ENCODE measurements at regions not wholly inside any gene's neighbourhood (a gene's known extent, or its start where the extent isn't known, plus 50 kb on each side); places are given as distances from the start of the nearest gene placed in this dataset.

DNA sequence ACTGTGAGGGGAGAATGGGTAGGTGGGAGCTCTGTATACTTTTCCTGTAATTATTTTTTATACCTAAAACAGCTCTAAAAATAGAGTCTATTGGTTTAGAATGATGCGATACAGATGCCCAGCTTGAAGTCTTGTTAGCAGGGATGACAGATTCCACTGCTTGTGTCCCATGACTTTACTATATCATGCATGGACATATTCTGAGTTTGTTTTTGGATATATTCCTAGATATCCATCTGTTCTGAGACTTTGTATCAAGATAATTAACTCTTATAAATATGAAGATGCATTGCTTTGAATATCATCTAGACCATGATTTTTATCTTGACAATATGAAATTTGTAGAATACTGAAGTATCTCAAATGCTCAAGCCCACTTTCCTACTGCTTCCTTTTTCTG lies 1058.1 kb downstream of the RAPGEF2 start:
- WGBS (ENCODE audit: insufficient coverage, low lambda C conversion rate), result no CpG with 5 or more reads among the region's 1 CpG
- no peak for DNase-seq
- H3K4me1 ChIP-seq (ENCODE audit: control insufficient read depth, insufficient read depth, low read length), result no peaks in the 10 kb centered on the region
- no peaks in the 10 kb centered on the region for H3K27me3 ChIP-seq (ENCODE audit: control insufficient read depth, insufficient read depth, low read length)
- H3K4me3 ChIP-seq (ENCODE audit: low read length), result no peak overlapping the region
- H3K27ac ChIP-seq (ENCODE audit: low read length), result no peak overlapping the region
- no peaks in the 10 kb centered on the region for H3K36me3 ChIP-seq (ENCODE audit: control insufficient read depth, insufficient read depth, low read length)
- peaks cover 8% of the 10 kb centered on the region for H3K9me3 ChIP-seq (ENCODE audit: control insufficient read depth, low read depth, low read length)

GRCh38 chr4:160175064-160175643 lies 1072.3 kb downstream of the RAPGEF2 start:
- Histone ChIP-seq H3K27ac (ENCODE audit: low read length) (no peak overlapping the region), H3K4me3 (ENCODE audit: low read length) (no peak overlapping the region), H3K4me1 (ENCODE audit: control insufficient read depth, insufficient read depth, low read length) (no peaks in the 10 kb centered on the region), H3K36me3 (ENCODE audit: control insufficient read depth, insufficient read depth, low read length) (no peaks in the 10 kb centered on the region), H3K9me3 (ENCODE audit: control insufficient read depth, low read depth, low read length) (no peaks in the 10 kb centered on the region), H3K27me3 (ENCODE audit: control insufficient read depth, insufficient read depth, low read length) (no peaks in the 10 kb centered on the region)
- peak in 1 of 2 donors; percentile 3 for DNase-seq
- 80% methylated on average over 1 of the region's 8 CpGs for WGBS (ENCODE audit: insufficient coverage, low lambda C conversion rate)

GRCh38 chr4:160180211-160180610 lies 1077.3 kb downstream of the RAPGEF2 start:
- DNase-seq, result no peak
- no CpG with 5 or more reads among the region's 2 CpGs for WGBS (ENCODE audit: insufficient coverage, low lambda C conversion rate)
- Histone ChIP-seq H3K36me3 (ENCODE audit: control insufficient read depth, insufficient read depth, low read length) (no peaks in the 10 kb centered on the region), H3K9me3 (ENCODE audit: control insufficient read depth, low read depth, low read length) (no peaks in the 10 kb centered on the region), H3K4me3 (ENCODE audit: low read length) (no peak overlapping the region), H3K4me1 (ENCODE audit: control insufficient read depth, insufficient read depth, low read length) (no peaks in the 10 kb centered on the region), H3K27me3 (ENCODE audit: control insufficient read depth, insufficient read depth, low read length) (no peaks in the 10 kb centered on the region), H3K27ac (ENCODE audit: low read length) (no peak overlapping the region)

GRCh38 chr4:160182727-160183126 lies 1079.8 kb downstream of the RAPGEF2 start:
- WGBS (ENCODE audit: insufficient coverage, low lambda C conversion rate), result no CpG with 5 or more reads among the region's 2 CpGs
- Histone ChIP-seq H3K4me1 (ENCODE audit: control insufficient read depth, insufficient read depth, low read length) (no peaks in the 10 kb centered on the region), H3K27ac (ENCODE audit: low read length) (no peak overlapping the region), H3K9me3 (ENCODE audit: control insufficient read depth, low read depth, low read length) (no peaks in the 10 kb centered on the region), H3K36me3 (ENCODE audit: control insufficient read depth, insufficient read depth, low read length) (no peaks in the 10 kb centered on the region), H3K27me3 (ENCODE audit: control insufficient read depth, insufficient read depth, low read length) (no peaks in the 10 kb centered on the region), H3K4me3 (ENCODE audit: low read length) (no peak overlapping the region)
- DNase-seq, result no peak

- H3K27ac ChIP-seq (ENCODE audit: low read length), result no peak overlapping the region
- no peak overlapping the region for H3K4me3 ChIP-seq (ENCODE audit: low read length)
- H3K36me3 ChIP-seq (ENCODE audit: control insufficient read depth, insufficient read depth, low read length), result no peaks in the 10 kb centered on the region
- H3K27me3 ChIP-seq (ENCODE audit: control insufficient read depth, insufficient read depth, low read length), result no peaks in the 10 kb centered on the region
- WGBS (ENCODE audit: insufficient coverage, low lambda C conversion rate), result no CpG with 5 or more reads among the region's 4 CpGs
- no peak for DNase-seq
- H3K4me1 ChIP-seq (ENCODE audit: control insufficient read depth, insufficient read depth, low read length), result no peaks in the 10 kb centered on the region
- no peaks in the 10 kb centered on the region for H3K9me3 ChIP-seq (ENCODE audit: control insufficient read depth, low read depth, low read length)
Measured at GRCh38 chr4:160184884-160185283, 1082.0 kb downstream of the RAPGEF2 start.

GRCh38 chr4:160193787-160194186 lies 1090.9 kb downstream of the RAPGEF2 start:
- WGBS (ENCODE audit: insufficient coverage, low lambda C conversion rate), result 100% methylated on average over 1 of the region's 4 CpGs
- Histone ChIP-seq H3K4me1 (ENCODE audit: control insufficient read depth, insufficient read depth, low read length) (no peaks in the 10 kb centered on the region), H3K27ac (ENCODE audit: low read length) (no peak overlapping the region)

GRCh38 chr4:160194716-160195115 lies 1091.8 kb downstream of the RAPGEF2 start:
- Histone ChIP-seq H3K27ac (ENCODE audit: low read length) (no peak overlapping the region), H3K27me3 (ENCODE audit: control insufficient read depth, insufficient read depth, low read length) (no peaks in the 10 kb centered on the region), H3K36me3 (ENCODE audit: control insufficient read depth, insufficient read depth, low read length) (no peaks in the 10 kb centered on the region), H3K4me3 (ENCODE audit: low read length) (no peak overlapping the region), H3K9me3 (ENCODE audit: control insufficient read depth, low read depth, low read length) (no peaks in the 10 kb centered on the region), H3K4me1 (ENCODE audit: control insufficient read depth, insufficient read depth, low read length) (no peaks in the 10 kb centered on the region)
- no CpG with 5 or more reads among the region's 5 CpGs for WGBS (ENCODE audit: insufficient coverage, low lambda C conversion rate)
- DNase-seq, result no peak

More at GRCh38 chr4:160193787-160194186, 1090.9 kb downstream of the RAPGEF2 start:
- Histone ChIP-seq H3K4me3 (ENCODE audit: low read length) (no peak overlapping the region), H3K9me3 (ENCODE audit: control insufficient read depth, low read depth, low read length) (no peaks in the 10 kb centered on the region), H3K27me3 (ENCODE audit: control insufficient read depth, insufficient read depth, low read length) (no peaks in the 10 kb centered on the region), H3K36me3 (ENCODE audit: control insufficient read depth, insufficient read depth, low read length) (no peaks in the 10 kb centered on the region)
- DNase-seq, result no peak

- Histone ChIP-seq H3K36me3 (ENCODE audit: control insufficient read depth, insufficient read depth, low read length) (no peaks in the 10 kb centered on the region), H3K4me3 (ENCODE audit: low read length) (no peak overlapping the region), H3K4me1 (ENCODE audit: control insufficient read depth, insufficient read depth, low read length) (no peaks in the 10 kb centered on the region), H3K9me3 (ENCODE audit: control insufficient read depth, low read depth, low read length) (no peaks in the 10 kb centered on the region), H3K27me3 (ENCODE audit: control insufficient read depth, insufficient read depth, low read length) (no peaks in the 10 kb centered on the region), H3K27ac (ENCODE audit: low read length) (no peak overlapping the region)
- DNase-seq, result no peak
- WGBS (ENCODE audit: insufficient coverage, low lambda C conversion rate), result no CpG with 5 or more reads among the region's 2 CpGs
Measured at GRCh38 chr4:160202802-160203201, 1099.9 kb downstream of the RAPGEF2 start.

- Histone ChIP-seq H3K4me1 (ENCODE audit: control insufficient read depth, insufficient read depth, low read length) (no peaks in the 10 kb centered on the region), H3K27me3 (ENCODE audit: control insufficient read depth, insufficient read depth, low read length) (no peaks in the 10 kb centered on the region), H3K4me3 (ENCODE audit: low read length) (no peak overlapping the region), H3K9me3 (ENCODE audit: control insufficient read depth, low read depth, low read length) (no peaks in the 10 kb centered on the region), H3K27ac (ENCODE audit: low read length) (no peak overlapping the region), H3K36me3 (ENCODE audit: control insufficient read depth, insufficient read depth, low read length) (no peaks in the 10 kb centered on the region)
- DNase-seq, result no peak
- 0% methylated on average over 1 of the region's 3 CpGs for WGBS (ENCODE audit: insufficient coverage, low lambda C conversion rate)
Measured at GRCh38 chr4:160212078-160212477, 1109.2 kb downstream of the RAPGEF2 start.

DNA sequence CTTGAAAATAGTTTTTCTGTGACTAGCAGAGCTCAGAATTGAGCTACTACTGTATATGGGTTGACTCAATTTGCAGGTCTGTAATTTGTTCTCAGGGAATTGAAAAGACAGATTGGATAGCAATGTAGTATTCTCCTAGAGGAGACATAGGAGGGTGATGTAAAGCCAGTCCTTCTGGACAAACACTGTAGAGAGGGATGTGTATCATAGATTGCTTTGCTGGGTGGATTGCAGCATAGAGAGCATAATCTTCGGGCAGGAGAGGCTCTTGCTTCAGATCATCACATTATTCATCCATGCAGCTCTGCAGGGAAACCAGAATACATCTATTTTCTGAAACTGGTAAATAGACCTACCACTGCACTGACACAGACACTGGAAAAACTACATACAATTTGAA lies 1110.5 kb downstream of the RAPGEF2 start:
- H3K9me3 ChIP-seq (ENCODE audit: control insufficient read depth, low read depth, low read length), result no peaks in the 10 kb centered on the region
- no peaks in the 10 kb centered on the region for H3K36me3 ChIP-seq (ENCODE audit: control insufficient read depth, insufficient read depth, low read length)
- no peak overlapping the region for H3K4me3 ChIP-seq (ENCODE audit: low read length)
- no CpG with 5 or more reads among the region's 1 CpG for WGBS (ENCODE audit: insufficient coverage, low lambda C conversion rate)
- no peak overlapping the region for H3K27ac ChIP-seq (ENCODE audit: low read length)
- no peaks in the 10 kb centered on the region for H3K4me1 ChIP-seq (ENCODE audit: control insufficient read depth, insufficient read depth, low read length)
- no peak for DNase-seq
- no peaks in the 10 kb centered on the region for H3K27me3 ChIP-seq (ENCODE audit: control insufficient read depth, insufficient read depth, low read length)

DNA sequence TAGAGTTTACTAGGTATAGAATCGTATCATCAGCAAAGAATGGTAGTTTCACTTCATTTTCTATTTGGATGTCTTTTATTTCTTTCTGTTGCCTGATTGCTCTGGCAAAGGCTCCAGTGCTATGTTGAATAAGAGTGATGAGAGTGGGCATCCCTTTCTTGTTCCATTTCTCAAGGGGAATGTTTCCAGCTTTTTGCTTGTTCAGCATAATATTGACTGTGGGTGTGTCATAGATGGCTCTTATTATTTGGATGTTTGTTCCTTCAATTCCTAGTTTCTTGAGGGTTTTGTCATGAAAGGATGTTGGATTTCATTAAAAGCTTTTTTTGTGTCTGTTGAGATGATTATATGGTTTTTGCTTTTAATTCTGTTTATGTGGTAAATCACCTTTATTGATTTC lies 1114.5 kb downstream of the RAPGEF2 start:
- no peaks in the 10 kb centered on the region for H3K4me1 ChIP-seq (ENCODE audit: control insufficient read depth, insufficient read depth, low read length)
- no peaks in the 10 kb centered on the region for H3K27me3 ChIP-seq (ENCODE audit: control insufficient read depth, insufficient read depth, low read length)
- H3K9me3 ChIP-seq (ENCODE audit: control insufficient read depth, low read depth, low read length), result no peaks in the 10 kb centered on the region
- no peak overlapping the region for H3K4me3 ChIP-seq (ENCODE audit: low read length)
- H3K36me3 ChIP-seq (ENCODE audit: control insufficient read depth, insufficient read depth, low read length), result no peaks in the 10 kb centered on the region
- WGBS (ENCODE audit: insufficient coverage, low lambda C conversion rate), result no CpG with 5 or more reads among the region's 1 CpG
- H3K27ac ChIP-seq (ENCODE audit: low read length), result no peak overlapping the region
- no peak for DNase-seq
